Hepatocyte (in vitro differentiated cells): ENCODE measurements at regions not wholly inside any gene's neighbourhood (a gene's known extent, or its start where the extent isn't known, plus 50 kb on each side); places are given as distances from the start of the nearest gene placed in this dataset.
"Not testable (repeated sequence)": the region's sequence is repeated elsewhere in the genome, so short reads cannot be mapped to it uniquely, and the experiment has no call there.

ENCODE experiments used
- EZH2 ChIP-seq: fragments of 200-600 bp; sonication (generic); IDR thresholded peaks from 2 replicates; pipeline ENCODE4 v1.6.1; 2016; ENCODE audit warnings: antibody characterized with exemption, mild to moderate bottlenecking, borderline replicate concordance
- EZH2phosphoT487 ChIP-seq: fragments of 200-600 bp; sonication (generic); IDR thresholded peaks from one replicate; pipeline ENCODE4 v1.6.1; 2018; ENCODE audit warnings: antibody characterized with exemption, mild to moderate bottlenecking, low read depth, moderate library complexity; ENCODE audit not compliant: unreplicated experiment, severe bottlenecking
- TF ChIP-seq, protein P1 (sequence below): fragments of 200-600 bp; sonication (generic); IDR thresholded peaks from 2 replicates; pipeline ENCODE4 v1.5.1; 2016; ENCODE audit warnings: antibody characterized with exemption, mild to moderate bottlenecking; ENCODE audit not compliant: poor library complexity

DNA sequence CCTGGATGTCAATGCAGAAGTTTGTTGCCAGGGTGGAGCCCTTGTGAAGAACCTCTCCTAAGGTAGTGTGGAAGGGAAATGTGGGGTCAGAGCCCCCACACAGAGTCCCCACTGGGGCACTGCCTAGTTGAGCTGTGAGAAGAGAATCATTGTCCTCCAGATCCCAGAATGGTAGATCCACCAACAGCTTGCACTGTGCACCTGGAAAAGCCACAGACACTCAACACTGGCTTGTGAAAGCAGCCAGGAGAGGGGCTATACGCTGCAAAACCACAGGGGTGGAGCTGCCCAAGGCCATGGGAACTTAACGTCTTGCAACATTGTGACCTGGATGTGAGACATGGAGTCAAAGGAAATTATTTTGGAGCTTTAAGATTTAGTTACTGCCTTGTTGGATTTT lies 55.2 kb upstream of the ADAMTS2 start:
- not testable (repeated sequence) for TF ChIP-seq EZH2, EZH2phosphoT487
- TF ChIP-seq, protein P1, sequence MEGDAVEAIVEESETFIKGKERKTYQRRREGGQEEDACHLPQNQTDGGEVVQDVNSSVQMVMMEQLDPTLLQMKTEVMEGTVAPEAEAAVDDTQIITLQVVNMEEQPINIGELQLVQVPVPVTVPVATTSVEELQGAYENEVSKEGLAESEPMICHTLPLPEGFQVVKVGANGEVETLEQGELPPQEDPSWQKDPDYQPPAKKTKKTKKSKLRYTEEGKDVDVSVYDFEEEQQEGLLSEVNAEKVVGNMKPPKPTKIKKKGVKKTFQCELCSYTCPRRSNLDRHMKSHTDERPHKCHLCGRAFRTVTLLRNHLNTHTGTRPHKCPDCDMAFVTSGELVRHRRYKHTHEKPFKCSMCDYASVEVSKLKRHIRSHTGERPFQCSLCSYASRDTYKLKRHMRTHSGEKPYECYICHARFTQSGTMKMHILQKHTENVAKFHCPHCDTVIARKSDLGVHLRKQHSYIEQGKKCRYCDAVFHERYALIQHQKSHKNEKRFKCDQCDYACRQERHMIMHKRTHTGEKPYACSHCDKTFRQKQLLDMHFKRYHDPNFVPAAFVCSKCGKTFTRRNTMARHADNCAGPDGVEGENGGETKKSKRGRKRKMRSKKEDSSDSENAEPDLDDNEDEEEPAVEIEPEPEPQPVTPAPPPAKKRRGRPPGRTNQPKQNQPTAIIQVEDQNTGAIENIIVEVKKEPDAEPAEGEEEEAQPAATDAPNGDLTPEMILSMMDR, result not testable (repeated sequence)
